ENCODE measurements at regions not wholly inside any gene's neighbourhood (a gene's known extent, or its start where the extent isn't known, plus 50 kb on each side); places are given as distances from the start of the nearest gene placed in this dataset.

- Histone ChIP-seq H3K27ac (ENCODE audit: low read depth in 2 of 2, low read length in 2 of 2) (no peak overlapping the region), H3K9me3 (ENCODE audit: control insufficient read depth in 2 of 3, insufficient read depth in 1 of 3, low read length in 3 of 3) (no peaks in the 10 kb centered on the region), H3K4me3 (ENCODE audit: low read length in 3 of 3) (no peak overlapping the region), H3K27me3 (ENCODE audit: control insufficient read depth, insufficient read depth, low read length) (no peaks in the 10 kb centered on the region), H3K4me1 (ENCODE audit: control insufficient read depth in 2 of 3, insufficient read depth in 2 of 3, low read depth in 1 of 3, low read length in 3 of 3) (no peaks in the 10 kb centered on the region), H3K36me3 (ENCODE audit: control insufficient read depth in 2 of 3, insufficient read depth in 3 of 3, low read length in 3 of 3) (no peaks in the 10 kb centered on the region), H3K9ac (ENCODE audit: low read length in 3 of 3) (no peak overlapping the region)
- FAIRE-seq (no peak), DNase-seq (no peak)
- TF ChIP-seq CTCF (IDR thresholded peaks at IDR 0.05; ENCODE audit: borderline replicate concordance, extremely low read depth, insufficient read depth): no peak
- intact Hi-C loops (cut with DNase I): no loop called here
These were observed 67.4 kb upstream of the VRK2 start for GRCh38 chr2:57979158-57979557.

GRCh38 chr2:57981083-57981768, 65.4 kb upstream of the VRK2 start:
- Histone ChIP-seq H3K4me3 (ENCODE audit: low read length in 3 of 3) (no peak overlapping the region), H3K4me1 (ENCODE audit: control insufficient read depth in 2 of 3, insufficient read depth in 2 of 3, low read depth in 1 of 3, low read length in 3 of 3) (no peaks in the 10 kb centered on the region), H3K27me3 (ENCODE audit: control insufficient read depth, insufficient read depth, low read length) (no peaks in the 10 kb centered on the region), H3K9me3 (ENCODE audit: control insufficient read depth in 2 of 3, insufficient read depth in 1 of 3, low read length in 3 of 3) (no peaks in the 10 kb centered on the region), H3K9ac (ENCODE audit: low read length in 3 of 3) (no peak overlapping the region), H3K27ac (ENCODE audit: low read depth in 2 of 2, low read length in 2 of 2) (no peak overlapping the region), H3K36me3 (ENCODE audit: control insufficient read depth in 2 of 3, insufficient read depth in 3 of 3, low read length in 3 of 3) (no peaks in the 10 kb centered on the region)
- intact Hi-C loops (cut with DNase I): no loop called here
- DNase-seq (no peak), FAIRE-seq (no peak)
- no peak for TF ChIP-seq CTCF (IDR thresholded peaks at IDR 0.05; ENCODE audit: borderline replicate concordance, extremely low read depth, insufficient read depth)

GRCh38 chr2:57987835-57988573, 58.6 kb upstream of the VRK2 start:
- Histone ChIP-seq H3K4me3 (ENCODE audit: low read length in 3 of 3) (no peak overlapping the region), H3K27me3 (ENCODE audit: control insufficient read depth, insufficient read depth, low read length) (no peaks in the 10 kb centered on the region), H3K36me3 (ENCODE audit: control insufficient read depth in 2 of 3, insufficient read depth in 3 of 3, low read length in 3 of 3) (no peaks in the 10 kb centered on the region), H3K4me1 (ENCODE audit: control insufficient read depth in 2 of 3, insufficient read depth in 2 of 3, low read depth in 1 of 3, low read length in 3 of 3) (no peaks in the 10 kb centered on the region), H3K9ac (ENCODE audit: low read length in 3 of 3) (no peak overlapping the region), H3K27ac (ENCODE audit: low read depth in 2 of 2, low read length in 2 of 2) (no peak overlapping the region), H3K9me3 (ENCODE audit: control insufficient read depth in 2 of 3, insufficient read depth in 1 of 3, low read length in 3 of 3) (no peaks in the 10 kb centered on the region)
- DNase-seq: no peak
- no peak for TF ChIP-seq CTCF (IDR thresholded peaks at IDR 0.05; ENCODE audit: borderline replicate concordance, extremely low read depth, insufficient read depth)
- no peak for FAIRE-seq
- intact Hi-C loops (cut with DNase I): no loop called here

All from kidney (tissue), 13 donors.